A673 (cell line): ENCODE measurements at regions not wholly inside any gene's neighbourhood (a gene's known extent, or its start where the extent isn't known, plus 50 kb on each side); places are given as distances from the start of the nearest gene placed in this dataset.

Experiments
- EZH2 ChIP-seq: fragments of 200-600 bp; sonication (generic); IDR thresholded peaks from 2 replicates; pipeline ENCODE4 v1.6.1; 2017; ENCODE audit warnings: borderline replicate concordance, low read depth, mild to moderate bottlenecking, mixed read lengths, antibody characterized with exemption, low read length; ENCODE audit not compliant: poor library complexity, severe bottlenecking
- TF ChIP-seq, protein P1 (sequence below): fragments of 300-800, 200-600 bp; sonication (generic); conservative IDR thresholded peaks from 2 replicates; pipeline ENCODE4 v1.5.1; 2017; ENCODE audit warnings: low read depth, mild to moderate bottlenecking, antibody characterized with exemption, low read length, moderate library complexity, mixed read lengths

DNA sequence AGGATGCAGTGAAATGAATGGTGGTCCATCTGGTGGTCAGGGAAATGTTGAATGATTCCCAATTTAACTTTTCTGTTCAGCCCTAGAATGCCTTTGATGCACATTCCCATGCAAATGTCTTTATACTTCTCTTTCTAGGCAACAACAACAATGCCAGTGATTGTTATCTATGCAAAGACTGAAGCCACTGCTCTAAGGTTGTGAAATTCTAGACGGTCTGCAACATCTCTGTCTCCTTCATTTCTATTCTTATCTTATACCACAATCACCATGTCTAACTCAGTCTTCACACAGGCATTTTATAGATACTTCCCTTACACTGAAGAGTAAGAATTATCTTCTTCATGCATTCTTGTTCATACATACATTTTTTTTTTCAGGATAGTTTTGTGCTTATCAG is 84.5 kb downstream of the HPGD start:
- TF ChIP-seq, protein P1, sequence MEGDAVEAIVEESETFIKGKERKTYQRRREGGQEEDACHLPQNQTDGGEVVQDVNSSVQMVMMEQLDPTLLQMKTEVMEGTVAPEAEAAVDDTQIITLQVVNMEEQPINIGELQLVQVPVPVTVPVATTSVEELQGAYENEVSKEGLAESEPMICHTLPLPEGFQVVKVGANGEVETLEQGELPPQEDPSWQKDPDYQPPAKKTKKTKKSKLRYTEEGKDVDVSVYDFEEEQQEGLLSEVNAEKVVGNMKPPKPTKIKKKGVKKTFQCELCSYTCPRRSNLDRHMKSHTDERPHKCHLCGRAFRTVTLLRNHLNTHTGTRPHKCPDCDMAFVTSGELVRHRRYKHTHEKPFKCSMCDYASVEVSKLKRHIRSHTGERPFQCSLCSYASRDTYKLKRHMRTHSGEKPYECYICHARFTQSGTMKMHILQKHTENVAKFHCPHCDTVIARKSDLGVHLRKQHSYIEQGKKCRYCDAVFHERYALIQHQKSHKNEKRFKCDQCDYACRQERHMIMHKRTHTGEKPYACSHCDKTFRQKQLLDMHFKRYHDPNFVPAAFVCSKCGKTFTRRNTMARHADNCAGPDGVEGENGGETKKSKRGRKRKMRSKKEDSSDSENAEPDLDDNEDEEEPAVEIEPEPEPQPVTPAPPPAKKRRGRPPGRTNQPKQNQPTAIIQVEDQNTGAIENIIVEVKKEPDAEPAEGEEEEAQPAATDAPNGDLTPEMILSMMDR = no peak
- no peak for TF ChIP-seq EZH2
